SK-N-SH treated with all-trans-retinoic acid at 6 μM for 48 hours (cell line): ENCODE measurements at regions not wholly inside any gene's neighbourhood (a gene's known extent, or its start where the extent isn't known, plus 50 kb on each side); places are given as distances from the start of the nearest gene placed in this dataset.

ENCODE experiments used
- ATAC-seq: fragments of 200-7000 bp; cut with Tn5 transposase; 3 replicates; pipeline ENCODE4 v1.9.1; 2020; ENCODE audit warnings: mild to moderate bottlenecking, moderate library complexity
- CREB5 ChIP-seq: fragments of 250-450 bp; sonication (Bioruptor Pico); IDR thresholded peaks from 2 replicates; pipeline ENCODE4 v1.5.1; 2020; ENCODE audit warnings: low read depth, mild to moderate bottlenecking, moderate library complexity
- CSDC2 ChIP-seq: fragments of 250-450 bp; sonication (Bioruptor Pico); IDR thresholded peaks from 2 replicates; pipeline ENCODE4 v1.5.0; 2020; ENCODE audit warnings: mild to moderate bottlenecking, moderate library complexity
- CSRNP3 ChIP-seq: fragments of 250-450 bp; sonication (Bioruptor Pico); IDR thresholded peaks from 2 replicates; pipeline ENCODE4 v1.5.1; 2021; ENCODE audit warnings: mild to moderate bottlenecking, moderate library complexity
- ESRRG ChIP-seq: fragments of 250-450 bp; sonication (Bioruptor Pico); IDR thresholded peaks from 2 replicates; pipeline ENCODE4 v1.6.1; 2021; ENCODE audit warnings: mild to moderate bottlenecking
- GLIS3 ChIP-seq: fragments of 250-450 bp; sonication (Bioruptor Pico); IDR thresholded peaks from 2 replicates; pipeline ENCODE4 v1.5.0; 2020; ENCODE audit warnings: mild to moderate bottlenecking, moderate library complexity
- OSR1 ChIP-seq: fragments of 250-450 bp; sonication (Bioruptor Pico); IDR thresholded peaks from 2 replicates; pipeline ENCODE4 v1.8.0; 2022; ENCODE audit warnings: moderate library complexity, mild to moderate bottlenecking, inconsistent platforms
- POU6F1 ChIP-seq: fragments of 250-450 bp; sonication (Bioruptor Pico); IDR thresholded peaks from 2 replicates; pipeline ENCODE4 v1.8.0; 2021; ENCODE audit warnings: low read depth, mild to moderate bottlenecking, moderate library complexity, borderline replicate concordance
- PPARA ChIP-seq: fragments of 250-450 bp; sonication (Bioruptor Pico); IDR thresholded peaks from 2 replicates; pipeline ENCODE4 v1.5.0; 2020; ENCODE audit warnings: mild to moderate bottlenecking, borderline replicate concordance
- RARB ChIP-seq: fragments of 250-450 bp; sonication (Bioruptor Pico); IDR thresholded peaks from 2 replicates; pipeline ENCODE4 v1.8.0; 2021; ENCODE audit warnings: mild to moderate bottlenecking, moderate library complexity
- SNAI2 ChIP-seq: fragments of 250-450 bp; sonication (Bioruptor Pico); IDR thresholded peaks from 2 replicates; pipeline ENCODE4 v1.5.0; 2020; ENCODE audit warnings: mild to moderate bottlenecking, moderate library complexity
- TCF4 ChIP-seq: fragments of 250-450 bp; sonication (Bioruptor Pico); IDR thresholded peaks from 2 replicates; pipeline ENCODE4 v1.8.0; 2021; ENCODE audit warnings: mild to moderate bottlenecking, moderate library complexity, borderline replicate concordance
- TOX ChIP-seq: fragments of 250-450 bp; sonication (Bioruptor Pico); IDR thresholded peaks from 2 replicates; pipeline ENCODE4 v1.8.0; 2021; ENCODE audit warnings: mild to moderate bottlenecking, moderate library complexity, borderline replicate concordance
- TSHZ2 ChIP-seq: fragments of 250-450 bp; sonication (Bioruptor Pico); IDR thresholded peaks from 2 replicates; pipeline ENCODE4 v1.5.0; 2020; ENCODE audit warnings: mild to moderate bottlenecking, moderate library complexity
- ZC3H10 ChIP-seq: fragments of 250-450 bp; sonication (Bioruptor Pico); IDR thresholded peaks from 2 replicates; pipeline ENCODE4 v1.5.1; 2021; ENCODE audit warnings: mild to moderate bottlenecking, moderate library complexity
- ZFP3 ChIP-seq: fragments of 250-450 bp; sonication (Bioruptor Pico); IDR thresholded peaks from 2 replicates; pipeline ENCODE4 v1.5.0; 2020; ENCODE audit warnings: mild to moderate bottlenecking, moderate library complexity
- ZFP30 ChIP-seq: fragments of 450-650 bp; formaldehyde crosslinking; IDR thresholded peaks from 2 replicates; pipeline ENCODE4 v1.5.0; 2022; ENCODE audit warnings: mild to moderate bottlenecking, moderate library complexity
- ZNF565 ChIP-seq: fragments of 450-650 bp; formaldehyde crosslinking; conservative IDR thresholded peaks from 2 replicates; pipeline ENCODE4 v1.5.0; 2020; ENCODE audit warnings: low read depth, mild to moderate bottlenecking, moderate library complexity
- ZNF70 ChIP-seq: fragments of 450-650 bp; formaldehyde crosslinking; IDR thresholded peaks from 2 replicates; pipeline ENCODE4 v1.5.0; 2020; ENCODE audit warnings: mild to moderate bottlenecking, moderate library complexity
- ZNF8 ChIP-seq: fragments of 450-650 bp; formaldehyde crosslinking; IDR thresholded peaks from 2 replicates; pipeline ENCODE4 v1.5.0; 2020; ENCODE audit warnings: mild to moderate bottlenecking, moderate library complexity

- TF ChIP-seq CSDC2 (CRISPR knock-in tag) (no peak), ZC3H10 (CRISPR knock-in tag) (no peak), TCF4 (CRISPR knock-in tag) (no peak), POU6F1 (CRISPR knock-in tag) (no peak), ZFP3 (CRISPR knock-in tag) (no peak), ESRRG (no peak)
- ATAC-seq, result no peak
Observed at GRCh38 chr13:111898956-111899713, 167.8 kb upstream of the SOX1 start.

GRCh38 chr13:111899714-111900389 lies 167.1 kb upstream of the SOX1 start:
- TF ChIP-seq PPARA (CRISPR knock-in tag), result no peak
- no peak for TF ChIP-seq TOX
- TF ChIP-seq, all 23 proteins: peak for 0
- no peak for ATAC-seq

GRCh38 chr13:111900390-111901131 lies 166.4 kb upstream of the SOX1 start:
- no peak for ATAC-seq
- TF ChIP-seq PPARA (CRISPR knock-in tag), result no peak
- no peak for TF ChIP-seq ZFP30 (CRISPR knock-in tag)
- no peak for TF ChIP-seq ZFP3 (CRISPR knock-in tag)
- no peak for TF ChIP-seq ZC3H10 (CRISPR knock-in tag)
- TF ChIP-seq CREB5 (CRISPR knock-in tag), result no peak
- no peak for TF ChIP-seq RARB (CRISPR knock-in tag)
- no peak for TF ChIP-seq SNAI2 (CRISPR knock-in tag)
- TF ChIP-seq ZNF70, result no peak

GRCh38 chr13:111901267-111901915 lies 165.6 kb upstream of the SOX1 start:
- ATAC-seq, result no peak
- TF ChIP-seq ZC3H10 (CRISPR knock-in tag), result no peak
- TF ChIP-seq OSR1 (CRISPR knock-in tag), result no peak
- no peak for TF ChIP-seq ZNF565 (CRISPR knock-in tag)
- TF ChIP-seq ZNF8, result no peak
- TF ChIP-seq PPARA (CRISPR knock-in tag), result no peak
- TF ChIP-seq ESRRG, result no peak
- TF ChIP-seq RARB (CRISPR knock-in tag), result no peak
- TF ChIP-seq TSHZ2 (CRISPR knock-in tag), result no peak

GRCh38 chr13:111902726-111903125 lies 164.2 kb upstream of the SOX1 start:
- no peak for TF ChIP-seq CSRNP3 (CRISPR knock-in tag)
- no peak for TF ChIP-seq GLIS3 (CRISPR knock-in tag)
- no peak for TF ChIP-seq CSDC2 (CRISPR knock-in tag)
- no peak for TF ChIP-seq CREB5 (CRISPR knock-in tag)
- TF ChIP-seq SNAI2 (CRISPR knock-in tag), result no peak
- no peak for TF ChIP-seq RARB (CRISPR knock-in tag)
- no peak for TF ChIP-seq ZFP30 (CRISPR knock-in tag)
- TF ChIP-seq ESRRG, result no peak
- no peak for TF ChIP-seq TOX
- no peak for TF ChIP-seq ZC3H10 (CRISPR knock-in tag)
- TF ChIP-seq ZNF565 (CRISPR knock-in tag), result no peak
- no peak for TF ChIP-seq ZFP3 (CRISPR knock-in tag)
- TF ChIP-seq, all 23 proteins: peak for 0
- ATAC-seq, result no peak
